Medulla oblongata (tissue), 1 donor: ENCODE measurements at regions not wholly inside any gene's neighbourhood (a gene's known extent, or its start where the extent isn't known, plus 50 kb on each side); places are given as distances from the start of the nearest gene placed in this dataset.
"Not testable (repeated sequence)": the region's sequence is repeated elsewhere in the genome, so short reads cannot be mapped to it uniquely, and the experiment has no call there.

Experiments used
- DNase-seq: peaks from one replicate; pipeline ENCODE4 v3.0.0-alpha.2; 2015; ENCODE audit errors: extremely low spot score

- no peak for DNase-seq
Measured at GRCh38 chr7:131937868-131938267, 381.4 kb upstream of the PODXL start.

GRCh38 chr7:131935180-131935579 lies 378.8 kb upstream of the PODXL start:
- no peak for DNase-seq

- no peak for DNase-seq
Measured at GRCh38 chr7:131934452-131934851, 378.0 kb upstream of the PODXL start.

GRCh38 chr7:131933751-131934289 lies 377.4 kb upstream of the PODXL start:
- no peak for DNase-seq

GRCh38 chr7:131933219-131933618 lies 376.8 kb upstream of the PODXL start:
- not testable (repeated sequence) for DNase-seq

- no peak for DNase-seq
Measured at GRCh38 chr7:131932271-131932670, 375.8 kb upstream of the PODXL start.

- no peak for DNase-seq
Measured at GRCh38 chr7:131931370-131931769, 374.9 kb upstream of the PODXL start.

GRCh38 chr7:131929632-131930031 lies 373.2 kb upstream of the PODXL start:
- DNase-seq: no peak

GRCh38 chr7:131927770-131928423 lies 371.5 kb upstream of the PODXL start:
- DNase-seq: no peak

- DNase-seq: no peak
Measured at GRCh38 chr7:131925636-131926035, 369.2 kb upstream of the PODXL start.

GRCh38 chr7:131924857-131925256 lies 368.4 kb upstream of the PODXL start:
- no peak for DNase-seq

GRCh38 chr7:131922948-131923347 lies 366.5 kb upstream of the PODXL start:
- not testable (repeated sequence) for DNase-seq

GRCh38 chr7:131921016-131921415 lies 364.6 kb upstream of the PODXL start:
- no peak for DNase-seq

GRCh38 chr7:131919920-131920709 lies 363.7 kb upstream of the PODXL start:
- no peak for DNase-seq

- no peak for DNase-seq
Measured at GRCh38 chr7:131911112-131911511, 354.7 kb upstream of the PODXL start.

GRCh38 chr7:131909151-131909768 lies 352.8 kb upstream of the PODXL start:
- no peak for DNase-seq

GRCh38 chr7:131908714-131909113 lies 352.3 kb upstream of the PODXL start:
- DNase-seq: no peak

GRCh38 chr7:131905471-131905973 lies 349.1 kb upstream of the PODXL start:
- DNase-seq: no peak

- no peak for DNase-seq
Measured at GRCh38 chr7:131904760-131905327, 348.4 kb upstream of the PODXL start.

GRCh38 chr7:131903315-131903714 lies 346.9 kb upstream of the PODXL start:
- no peak for DNase-seq

GRCh38 chr7:131900785-131901287 lies 344.4 kb upstream of the PODXL start:
- no peak for DNase-seq
